ENCODE measurements at regions not wholly inside any gene's neighbourhood (a gene's known extent, or its start where the extent isn't known, plus 50 kb on each side); places are given as distances from the start of the nearest gene placed in this dataset.

GRCh38 chr2:120534457-120534856 is 188.5 kb downstream of the INHBB start:
- TF ChIP-seq CTCF (IDR thresholded peaks at IDR 0.05) (no peak), POLR2A (IDR thresholded peaks at IDR 0.05) (no peak)

All from heart left ventricle (tissue), 13 donors.